ENCODE measurements at regions not wholly inside any gene's neighbourhood (a gene's known extent, or its start where the extent isn't known, plus 50 kb on each side); places are given as distances from the start of the nearest gene placed in this dataset.
A peak's percentile ranks its signal among the peaks of the same experiment; 100 is the strongest.

- Histone ChIP-seq H3K27ac (ENCODE audit: low read depth, low read length) (no peak overlapping the region), H3K4me1 (ENCODE audit: control insufficient read depth, insufficient read depth, low read length) (no peaks in the 10 kb centered on the region), H3K36me3 (ENCODE audit: control insufficient read depth, insufficient read depth, low read length) (no peaks in the 10 kb centered on the region), H3K27me3 (ENCODE audit: control insufficient read depth, insufficient read depth, low read length) (no peaks in the 10 kb centered on the region), H3K9ac (ENCODE audit: low read length) (no peak overlapping the region), H3K4me3 (ENCODE audit: low read depth, low read length) (no peak overlapping the region), H3K9me3 (ENCODE audit: control insufficient read depth, insufficient read depth, low read depth, low read length) (peaks cover 3% of the 10 kb centered on the region; the same call in 1 of the 2 replicates)
Observed at GRCh38 chr5:58330781-58331180, 129.1 kb downstream of the PLK2 start.

- Histone ChIP-seq H3K36me3 (ENCODE audit: control insufficient read depth, insufficient read depth, low read length) (no peaks in the 10 kb centered on the region), H3K4me1 (ENCODE audit: control insufficient read depth, insufficient read depth, low read length) (peaks cover 14% of the 10 kb centered on the region), H3K27me3 (ENCODE audit: control insufficient read depth, insufficient read depth, low read length) (no peaks in the 10 kb centered on the region), H3K9me3 (ENCODE audit: control insufficient read depth, insufficient read depth, low read depth, low read length) (no peaks in the 10 kb centered on the region), H3K27ac (ENCODE audit: low read depth, low read length) (no peak overlapping the region), H3K4me3 (ENCODE audit: low read depth, low read length) (no peak overlapping the region), H3K9ac (ENCODE audit: low read length) (no peak overlapping the region)
Observed at GRCh38 chr5:58327289-58327688, 132.6 kb downstream of the PLK2 start.

- Histone ChIP-seq H3K4me1 (ENCODE audit: control insufficient read depth, insufficient read depth, low read length) (peaks cover 16% of the 10 kb centered on the region), H3K9me3 (ENCODE audit: control insufficient read depth, insufficient read depth, low read depth, low read length) (no peaks in the 10 kb centered on the region), H3K27me3 (ENCODE audit: control insufficient read depth, insufficient read depth, low read length) (no peaks in the 10 kb centered on the region), H3K4me3 (ENCODE audit: low read depth, low read length) (no peak overlapping the region), H3K36me3 (ENCODE audit: control insufficient read depth, insufficient read depth, low read length) (no peaks in the 10 kb centered on the region), H3K27ac (ENCODE audit: low read depth, low read length) (no peak overlapping the region), H3K9ac (ENCODE audit: low read length) (no peak overlapping the region)
Observed at GRCh38 chr5:58326022-58326421, 133.9 kb downstream of the PLK2 start.

- no peaks in the 10 kb centered on the region for H3K9me3 ChIP-seq (ENCODE audit: control insufficient read depth, insufficient read depth, low read depth, low read length)
- no peaks in the 10 kb centered on the region for H3K36me3 ChIP-seq (ENCODE audit: control insufficient read depth, insufficient read depth, low read length)
- H3K27ac ChIP-seq (ENCODE audit: low read depth, low read length): peak overlapping the region; percentile 45; the same call in 1 of the 2 replicates
Observed at GRCh38 chr5:58322453-58322852, 137.4 kb downstream of the PLK2 start.

GRCh38 chr5:58318468-58318867 lies 141.4 kb downstream of the PLK2 start:
- Histone ChIP-seq H3K9me3 (ENCODE audit: control insufficient read depth, insufficient read depth, low read depth, low read length) (no peaks in the 10 kb centered on the region), H3K4me3 (ENCODE audit: low read depth, low read length) (no peak overlapping the region), H3K27ac (ENCODE audit: low read depth, low read length) (no peak overlapping the region), H3K4me1 (ENCODE audit: control insufficient read depth, insufficient read depth, low read length) (peaks cover 14% of the 10 kb centered on the region), H3K27me3 (ENCODE audit: control insufficient read depth, insufficient read depth, low read length) (no peaks in the 10 kb centered on the region), H3K9ac (ENCODE audit: low read length) (no peak overlapping the region), H3K36me3 (ENCODE audit: control insufficient read depth, insufficient read depth, low read length) (no peaks in the 10 kb centered on the region)

More at GRCh38 chr5:58322453-58322852, 137.4 kb downstream of the PLK2 start:
- Histone ChIP-seq H3K9ac (ENCODE audit: low read length) (no peak overlapping the region), H3K27me3 (ENCODE audit: control insufficient read depth, insufficient read depth, low read length) (no peaks in the 10 kb centered on the region), H3K4me1 (ENCODE audit: control insufficient read depth, insufficient read depth, low read length) (peaks cover 16% of the 10 kb centered on the region), H3K4me3 (ENCODE audit: low read depth, low read length) (no peak overlapping the region)

GRCh38 chr5:58317808-58318207 lies 142.1 kb downstream of the PLK2 start:
- peaks cover 7% of the 10 kb centered on the region for H3K4me1 ChIP-seq (ENCODE audit: control insufficient read depth, insufficient read depth, low read length)
- H3K36me3 ChIP-seq (ENCODE audit: control insufficient read depth, insufficient read depth, low read length): no peaks in the 10 kb centered on the region
- H3K9me3 ChIP-seq (ENCODE audit: control insufficient read depth, insufficient read depth, low read depth, low read length): no peaks in the 10 kb centered on the region
- H3K27ac ChIP-seq (ENCODE audit: low read depth, low read length): no peak overlapping the region
- H3K27me3 ChIP-seq (ENCODE audit: control insufficient read depth, insufficient read depth, low read length): no peaks in the 10 kb centered on the region
- no peak overlapping the region for H3K4me3 ChIP-seq (ENCODE audit: low read depth, low read length)
- H3K9ac ChIP-seq (ENCODE audit: low read length): no peak overlapping the region

- Histone ChIP-seq H3K4me3 (ENCODE audit: low read depth, low read length) (no peak overlapping the region), H3K36me3 (ENCODE audit: control insufficient read depth, insufficient read depth, low read length) (no peaks in the 10 kb centered on the region), H3K27me3 (ENCODE audit: control insufficient read depth, insufficient read depth, low read length) (no peaks in the 10 kb centered on the region), H3K9ac (ENCODE audit: low read length) (no peak overlapping the region), H3K4me1 (ENCODE audit: control insufficient read depth, insufficient read depth, low read length) (no peaks in the 10 kb centered on the region), H3K9me3 (ENCODE audit: control insufficient read depth, insufficient read depth, low read depth, low read length) (no peaks in the 10 kb centered on the region), H3K27ac (ENCODE audit: low read depth, low read length) (no peak overlapping the region)
Observed at GRCh38 chr5:58317009-58317408, 142.9 kb downstream of the PLK2 start.

GRCh38 chr5:58315794-58316193 lies 144.1 kb downstream of the PLK2 start:
- Histone ChIP-seq H3K27me3 (ENCODE audit: control insufficient read depth, insufficient read depth, low read length) (no peaks in the 10 kb centered on the region), H3K9me3 (ENCODE audit: control insufficient read depth, insufficient read depth, low read depth, low read length) (no peaks in the 10 kb centered on the region), H3K4me3 (ENCODE audit: low read depth, low read length) (no peak overlapping the region), H3K4me1 (ENCODE audit: control insufficient read depth, insufficient read depth, low read length) (no peaks in the 10 kb centered on the region), H3K36me3 (ENCODE audit: control insufficient read depth, insufficient read depth, low read length) (no peaks in the 10 kb centered on the region), H3K9ac (ENCODE audit: low read length) (no peak overlapping the region), H3K27ac (ENCODE audit: low read depth, low read length) (no peak overlapping the region)

GRCh38 chr5:58314356-58315210 lies 145.3 kb downstream of the PLK2 start:
- H3K27ac ChIP-seq (ENCODE audit: low read depth, low read length): no peak overlapping the region
- H3K9me3 ChIP-seq (ENCODE audit: control insufficient read depth, insufficient read depth, low read depth, low read length): no peaks in the 10 kb centered on the region
- no peaks in the 10 kb centered on the region for H3K27me3 ChIP-seq (ENCODE audit: control insufficient read depth, insufficient read depth, low read length)
- no peak overlapping the region for H3K4me3 ChIP-seq (ENCODE audit: low read depth, low read length)
- H3K9ac ChIP-seq (ENCODE audit: low read length): no peak overlapping the region
- H3K4me1 ChIP-seq (ENCODE audit: control insufficient read depth, insufficient read depth, low read length): no peaks in the 10 kb centered on the region
- H3K36me3 ChIP-seq (ENCODE audit: control insufficient read depth, insufficient read depth, low read length): no peaks in the 10 kb centered on the region

- H3K36me3 ChIP-seq (ENCODE audit: control insufficient read depth, insufficient read depth, low read length): no peaks in the 10 kb centered on the region
- H3K4me3 ChIP-seq (ENCODE audit: low read depth, low read length): no peak overlapping the region
Observed at GRCh38 chr5:58312299-58312698, 147.6 kb downstream of the PLK2 start.

GRCh38 chr5:58311526-58311925 lies 148.4 kb downstream of the PLK2 start:
- Histone ChIP-seq H3K4me3 (ENCODE audit: low read depth, low read length) (no peak overlapping the region), H3K9ac (ENCODE audit: low read length) (no peak overlapping the region), H3K9me3 (ENCODE audit: control insufficient read depth, insufficient read depth, low read depth, low read length) (no peaks in the 10 kb centered on the region), H3K36me3 (ENCODE audit: control insufficient read depth, insufficient read depth, low read length) (no peaks in the 10 kb centered on the region), H3K27me3 (ENCODE audit: control insufficient read depth, insufficient read depth, low read length) (no peaks in the 10 kb centered on the region), H3K27ac (ENCODE audit: low read depth, low read length) (no peak overlapping the region), H3K4me1 (ENCODE audit: control insufficient read depth, insufficient read depth, low read length) (no peaks in the 10 kb centered on the region)

More at GRCh38 chr5:58312299-58312698, 147.6 kb downstream of the PLK2 start:
- no peak overlapping the region for H3K27ac ChIP-seq (ENCODE audit: low read depth, low read length)
- H3K9ac ChIP-seq (ENCODE audit: low read length): no peak overlapping the region
- H3K27me3 ChIP-seq (ENCODE audit: control insufficient read depth, insufficient read depth, low read length): no peaks in the 10 kb centered on the region
- no peaks in the 10 kb centered on the region for H3K9me3 ChIP-seq (ENCODE audit: control insufficient read depth, insufficient read depth, low read depth, low read length)
- no peaks in the 10 kb centered on the region for H3K4me1 ChIP-seq (ENCODE audit: control insufficient read depth, insufficient read depth, low read length)
